ENCODE measurements at regions not wholly inside any gene's neighbourhood (a gene's known extent, or its start where the extent isn't known, plus 50 kb on each side); places are given as distances from the start of the nearest gene placed in this dataset.

DNA sequence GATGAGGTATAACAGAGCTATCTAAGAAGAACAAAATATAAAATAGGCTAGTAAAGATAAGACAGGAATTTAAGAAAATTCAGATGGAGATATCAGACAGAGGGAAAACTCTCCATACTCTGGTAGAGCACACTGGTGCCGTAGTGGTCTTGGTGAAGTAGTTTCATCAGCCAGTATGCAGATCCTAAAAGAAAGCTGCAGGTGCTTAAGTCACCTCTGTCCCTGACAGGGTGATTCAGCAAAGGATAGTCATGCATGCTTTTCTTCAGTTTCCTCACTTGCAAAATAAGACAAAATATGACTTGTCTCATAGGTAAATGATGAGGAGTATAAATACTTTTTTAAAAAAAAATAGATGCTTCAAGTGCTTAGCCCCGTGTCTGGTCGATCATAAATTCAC, 794.9 kb downstream of the TNS3 start:
- DNase-seq (ENCODE audit: low read depth) = no peak
- TF ChIP-seq, protein P1, sequence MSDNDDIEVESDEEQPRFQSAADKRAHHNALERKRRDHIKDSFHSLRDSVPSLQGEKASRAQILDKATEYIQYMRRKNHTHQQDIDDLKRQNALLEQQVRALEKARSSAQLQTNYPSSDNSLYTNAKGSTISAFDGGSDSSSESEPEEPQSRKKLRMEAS (IDR thresholded peaks at IDR 0.05; ENCODE audit: low read depth, low read length) = no peak
- TF ChIP-seq, protein P2, sequence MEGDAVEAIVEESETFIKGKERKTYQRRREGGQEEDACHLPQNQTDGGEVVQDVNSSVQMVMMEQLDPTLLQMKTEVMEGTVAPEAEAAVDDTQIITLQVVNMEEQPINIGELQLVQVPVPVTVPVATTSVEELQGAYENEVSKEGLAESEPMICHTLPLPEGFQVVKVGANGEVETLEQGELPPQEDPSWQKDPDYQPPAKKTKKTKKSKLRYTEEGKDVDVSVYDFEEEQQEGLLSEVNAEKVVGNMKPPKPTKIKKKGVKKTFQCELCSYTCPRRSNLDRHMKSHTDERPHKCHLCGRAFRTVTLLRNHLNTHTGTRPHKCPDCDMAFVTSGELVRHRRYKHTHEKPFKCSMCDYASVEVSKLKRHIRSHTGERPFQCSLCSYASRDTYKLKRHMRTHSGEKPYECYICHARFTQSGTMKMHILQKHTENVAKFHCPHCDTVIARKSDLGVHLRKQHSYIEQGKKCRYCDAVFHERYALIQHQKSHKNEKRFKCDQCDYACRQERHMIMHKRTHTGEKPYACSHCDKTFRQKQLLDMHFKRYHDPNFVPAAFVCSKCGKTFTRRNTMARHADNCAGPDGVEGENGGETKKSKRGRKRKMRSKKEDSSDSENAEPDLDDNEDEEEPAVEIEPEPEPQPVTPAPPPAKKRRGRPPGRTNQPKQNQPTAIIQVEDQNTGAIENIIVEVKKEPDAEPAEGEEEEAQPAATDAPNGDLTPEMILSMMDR (IDR thresholded peaks at IDR 0.05; ENCODE audit: low read depth, low read length) = no peak
- TF ChIP-seq POLR2A (IDR thresholded peaks at IDR 0.05; ENCODE audit: extremely low read depth, insufficient read length) (no peak), MYC (IDR thresholded peaks at IDR 0.05; ENCODE audit: low read depth, low read length) (no peak)
- no peak overlapping the region for H3K4me3 ChIP-seq (ENCODE audit: low read depth, low read length)

DNA sequence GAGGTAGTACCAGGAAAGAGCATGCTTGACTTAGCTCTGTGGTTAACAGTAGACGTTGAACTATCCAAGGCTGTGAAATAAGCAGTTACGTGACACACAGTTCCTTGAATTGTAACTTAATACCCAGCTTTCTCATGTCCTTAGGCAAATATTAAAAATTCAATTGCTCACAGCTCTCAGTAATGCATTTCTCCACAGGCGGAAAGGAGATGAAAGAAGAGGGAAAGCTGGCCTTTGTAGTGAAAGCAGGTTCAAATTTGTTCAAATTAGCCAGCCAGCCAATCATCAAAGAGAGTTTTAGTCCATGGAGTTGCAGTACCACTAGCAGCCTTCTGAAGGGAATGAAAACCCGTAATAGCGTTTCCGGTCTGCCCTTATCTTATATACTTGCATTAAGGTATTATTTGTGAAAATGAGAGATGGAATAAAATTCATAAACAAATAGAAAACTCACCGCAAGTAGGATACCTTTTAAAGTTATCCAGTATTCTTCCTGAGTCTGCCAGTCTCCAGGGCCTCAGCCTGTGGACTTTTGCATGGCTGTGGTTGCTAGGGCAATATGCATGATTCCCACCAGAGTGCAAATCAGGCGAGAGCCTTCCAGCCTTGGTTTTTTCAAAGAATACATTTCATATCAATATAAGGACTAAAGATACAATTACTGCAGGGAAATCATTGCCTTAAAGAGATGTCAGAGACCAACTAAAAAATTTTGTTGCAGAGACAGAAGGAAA, 795.5 kb downstream of the TNS3 start:
- H3K4me3 ChIP-seq (ENCODE audit: low read depth, low read length) = no peak overlapping the region
- DNase-seq (ENCODE audit: low read depth) = no peak
- TF ChIP-seq POLR2A (IDR thresholded peaks at IDR 0.05; ENCODE audit: extremely low read depth, insufficient read length) = no peak
- TF ChIP-seq, protein P2 (IDR thresholded peaks at IDR 0.05; ENCODE audit: low read depth, low read length) = no peak
- no peak for TF ChIP-seq MYC (IDR thresholded peaks at IDR 0.05; ENCODE audit: low read depth, low read length)
- TF ChIP-seq, protein P1 (IDR thresholded peaks at IDR 0.05; ENCODE audit: low read depth, low read length) = no peak

DNA sequence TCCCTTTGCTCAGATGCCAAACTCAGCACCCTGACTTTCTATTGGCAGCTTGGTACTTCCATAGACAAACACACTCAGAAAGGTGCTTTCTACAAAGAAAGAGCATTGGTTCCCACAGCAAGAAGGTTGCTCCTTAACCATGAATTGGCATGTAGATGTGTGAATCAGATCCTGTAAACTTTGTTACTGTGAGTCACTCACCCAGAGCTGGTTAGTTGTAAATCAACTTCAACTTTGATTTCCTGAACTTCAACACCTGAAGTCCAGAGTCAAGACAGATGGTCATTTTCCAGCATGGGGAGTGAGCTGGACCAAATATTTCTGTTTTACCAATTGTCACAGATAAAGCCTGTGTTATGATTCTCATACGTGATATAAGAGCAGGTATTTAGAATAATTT, 797.2 kb downstream of the TNS3 start:
- DNase-seq (ENCODE audit: low read depth) = no peak
- no peak for TF ChIP-seq MYC (IDR thresholded peaks at IDR 0.05; ENCODE audit: low read depth, low read length)
- TF ChIP-seq POLR2A (IDR thresholded peaks at IDR 0.05; ENCODE audit: extremely low read depth, insufficient read length) = no peak
- TF ChIP-seq, protein P2 (IDR thresholded peaks at IDR 0.05; ENCODE audit: low read depth, low read length) = no peak
- TF ChIP-seq, protein P1 (IDR thresholded peaks at IDR 0.05; ENCODE audit: low read depth, low read length) = no peak
- no peak overlapping the region for H3K4me3 ChIP-seq (ENCODE audit: low read depth, low read length)

DNA sequence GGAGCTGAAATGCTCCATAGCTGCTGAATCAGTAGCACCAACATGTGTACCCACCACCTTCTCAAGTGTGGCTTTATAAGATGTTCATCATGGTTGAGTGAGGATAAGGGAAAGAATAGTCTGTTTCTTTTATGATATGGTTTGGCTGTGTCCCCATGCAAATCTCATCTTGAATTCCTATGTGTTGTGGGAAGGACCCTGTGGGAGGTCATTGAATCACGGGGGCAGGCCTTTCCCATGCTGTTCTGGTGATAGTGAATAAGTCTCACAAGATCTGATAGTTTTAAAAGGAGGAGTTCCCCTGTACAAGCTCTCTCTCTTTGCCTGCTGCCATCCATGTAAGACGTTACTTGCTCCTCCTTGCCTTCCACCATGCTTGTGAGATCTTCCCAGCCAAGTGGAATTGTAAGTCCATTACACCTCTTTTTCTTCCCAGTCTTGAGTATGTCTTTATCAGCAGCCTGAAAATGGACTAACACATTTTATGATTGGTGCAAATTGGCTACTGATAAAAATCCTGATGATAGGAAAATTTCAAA, 799.9 kb downstream of the TNS3 start:
- H3K4me3 ChIP-seq (ENCODE audit: low read depth, low read length) = no peak overlapping the region
- DNase-seq (ENCODE audit: low read depth) = no peak
- TF ChIP-seq, protein P1 (IDR thresholded peaks at IDR 0.05; ENCODE audit: low read depth, low read length) = no peak
- TF ChIP-seq POLR2A (IDR thresholded peaks at IDR 0.05; ENCODE audit: extremely low read depth, insufficient read length) = no peak
- TF ChIP-seq, protein P2 (IDR thresholded peaks at IDR 0.05; ENCODE audit: low read depth, low read length) = no peak
- no peak for TF ChIP-seq MYC (IDR thresholded peaks at IDR 0.05; ENCODE audit: low read depth, low read length)

DNA sequence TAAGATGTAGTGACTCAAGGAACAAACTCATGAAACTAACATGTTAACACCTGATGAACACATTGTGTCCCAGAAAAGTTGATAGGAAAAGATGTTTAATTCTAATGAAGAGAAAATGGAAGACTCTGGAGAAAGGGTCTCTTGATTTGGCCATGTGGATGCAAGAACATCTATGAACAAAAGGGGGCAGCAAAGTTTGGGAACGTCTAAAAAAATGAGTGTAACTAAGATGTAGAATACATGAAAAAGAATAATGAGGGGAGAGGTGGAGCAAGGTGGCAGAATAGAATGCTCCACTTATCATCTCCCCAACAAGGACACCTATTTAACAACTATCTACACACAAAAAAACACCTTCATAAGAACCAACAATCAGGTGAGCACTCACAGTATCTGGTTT, 805.1 kb downstream of the TNS3 start:
- H3K4me3 ChIP-seq (ENCODE audit: low read depth, low read length) = no peak overlapping the region
- peak; percentile 43 for DNase-seq (ENCODE audit: low read depth)
- TF ChIP-seq, protein P1 (IDR thresholded peaks at IDR 0.05; ENCODE audit: low read depth, low read length) = no peak
- TF ChIP-seq, protein P2 (IDR thresholded peaks at IDR 0.05; ENCODE audit: low read depth, low read length) = peak; percentile 57
